ENCODE measurements at regions not wholly inside any gene's neighbourhood (a gene's known extent, or its start where the extent isn't known, plus 50 kb on each side); places are given as distances from the start of the nearest gene placed in this dataset.

DNA sequence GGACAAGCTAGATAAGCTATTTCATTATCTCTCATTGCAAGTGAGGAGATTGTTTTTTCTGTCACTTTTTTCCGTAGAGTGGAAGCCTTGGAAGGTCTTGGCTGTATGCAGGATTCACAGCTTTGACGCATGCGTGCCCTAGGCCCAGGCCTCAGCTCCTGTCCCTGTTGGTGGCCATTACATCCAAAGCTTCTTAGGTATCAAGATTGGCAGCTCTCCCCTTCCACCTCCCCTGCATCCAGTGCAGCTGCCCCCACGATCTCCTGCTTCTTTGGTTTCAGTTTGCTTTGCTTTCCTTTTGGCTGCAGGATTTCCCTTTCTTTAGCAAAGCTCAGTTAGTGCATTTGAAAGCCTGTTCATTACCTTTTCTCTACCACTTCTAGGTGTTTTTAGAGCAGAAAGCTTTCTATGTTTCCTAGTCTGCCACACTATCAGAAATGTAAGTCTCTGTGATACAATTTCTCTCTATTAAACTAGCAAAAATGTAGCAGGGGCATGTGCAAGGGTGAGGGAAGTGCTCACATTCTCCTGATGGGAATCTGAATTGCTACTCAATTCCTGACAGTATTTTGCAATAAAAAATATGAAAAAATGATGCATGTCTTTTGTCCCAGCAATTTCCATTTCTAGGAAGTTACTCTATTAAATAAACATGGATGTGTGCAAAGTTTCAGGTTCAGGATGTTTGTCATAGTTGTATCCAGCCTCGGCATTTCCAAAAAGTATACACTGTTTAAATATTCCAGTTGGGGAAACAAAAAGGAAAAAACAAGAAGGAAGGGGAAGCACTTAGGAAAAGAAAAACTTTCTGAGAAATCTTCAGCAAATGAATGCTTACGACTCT is 91.2 kb downstream of the LIPG start:
- H3K27me3 ChIP-seq (ENCODE audit: control insufficient read depth in 1 of 2, insufficient read depth in 2 of 2, low read length in 2 of 2), result no peaks in the 10 kb centered on the region
- 66 to 68% methylated on average over 6 of the region's 6 CpGs for WGBS, 2 donors
- H3K36me3 ChIP-seq (ENCODE audit: control insufficient read depth in 2 of 2, insufficient read depth in 2 of 2, low read length in 1 of 2), result no peaks in the 10 kb centered on the region
- H3K4me1 ChIP-seq (ENCODE audit: control insufficient read depth in 2 of 2, insufficient read depth in 2 of 2, low read length in 1 of 2), result peaks cover 0 to 3% of the 10 kb centered on the region in 2 donors
- H3K9me3 ChIP-seq (ENCODE audit: control insufficient read depth in 2 of 2, insufficient read depth in 1 of 2, low read depth in 1 of 2, low read length in 1 of 2), result no peaks in the 10 kb centered on the region
- no peak overlapping the region for H3K27ac ChIP-seq (ENCODE audit: low read depth in 2 of 2, low read length in 1 of 2)
- no peak overlapping the region for H3K4me3 ChIP-seq (ENCODE audit: low read depth in 1 of 2, low read length in 2 of 2)

DNA sequence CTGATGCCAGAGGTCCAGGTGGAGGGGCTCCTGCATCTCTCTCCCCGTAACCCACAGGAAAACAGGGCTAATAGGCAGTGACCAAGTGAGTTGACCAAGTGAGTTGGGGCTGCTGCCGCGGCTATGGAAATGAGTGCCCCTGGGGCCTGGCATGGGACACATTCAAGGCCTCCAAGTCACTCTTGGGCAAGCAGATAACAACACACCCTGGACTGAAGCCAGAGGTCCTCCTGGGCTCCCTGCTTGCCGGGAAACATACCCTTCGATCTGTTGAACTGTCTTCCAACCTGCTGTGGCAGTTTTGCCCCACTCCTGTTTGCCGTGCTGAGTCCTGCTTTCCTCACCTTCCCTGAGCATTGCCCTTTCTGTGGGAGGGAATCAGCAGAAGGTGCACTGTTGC is 89.2 kb downstream of the LIPG start:
- 64 to 79% methylated on average over 6 of the region's 6 CpGs for WGBS, 2 donors
- H3K27me3 ChIP-seq (ENCODE audit: control insufficient read depth in 1 of 2, insufficient read depth in 2 of 2, low read length in 2 of 2), result no peaks in the 10 kb centered on the region
- no peaks in the 10 kb centered on the region for H3K36me3 ChIP-seq (ENCODE audit: control insufficient read depth in 2 of 2, insufficient read depth in 2 of 2, low read length in 1 of 2)
- no peak overlapping the region for H3K4me3 ChIP-seq (ENCODE audit: low read depth in 1 of 2, low read length in 2 of 2)
- H3K9me3 ChIP-seq (ENCODE audit: control insufficient read depth in 2 of 2, insufficient read depth in 1 of 2, low read depth in 1 of 2, low read length in 1 of 2), result no peaks in the 10 kb centered on the region
- H3K4me1 ChIP-seq (ENCODE audit: control insufficient read depth in 2 of 2, insufficient read depth in 2 of 2, low read length in 1 of 2), result peaks cover 0 to 3% of the 10 kb centered on the region in 2 donors
- no peak overlapping the region for H3K27ac ChIP-seq (ENCODE audit: low read depth in 2 of 2, low read length in 1 of 2)

DNA sequence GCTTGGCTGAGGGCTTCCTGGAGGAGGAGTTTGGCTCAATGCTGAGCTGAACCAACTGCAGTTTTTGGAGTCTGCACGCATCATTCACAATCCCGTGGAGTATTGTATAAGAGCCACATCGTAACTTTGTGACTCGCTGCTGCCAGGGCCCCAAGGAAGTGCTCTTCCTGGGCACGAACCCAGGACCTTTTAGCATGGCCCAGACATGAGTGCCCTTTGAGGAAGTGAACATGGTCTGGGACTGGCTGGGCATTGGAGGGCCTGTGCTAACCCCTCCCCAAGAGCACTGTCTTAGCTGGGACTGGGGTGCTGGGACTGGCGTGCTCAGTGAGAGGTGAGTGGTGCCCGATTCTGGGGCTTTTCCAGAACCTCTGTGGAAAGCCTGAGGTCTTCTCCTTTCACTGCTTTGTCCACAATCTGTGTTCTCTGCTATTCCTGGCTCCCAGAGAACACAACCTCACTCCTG is 88.6 kb downstream of the LIPG start:
- Histone ChIP-seq H3K27ac (ENCODE audit: low read depth in 2 of 2, low read length in 1 of 2) (no peak overlapping the region), H3K27me3 (ENCODE audit: control insufficient read depth in 1 of 2, insufficient read depth in 2 of 2, low read length in 2 of 2) (no peaks in the 10 kb centered on the region), H3K4me1 (ENCODE audit: control insufficient read depth in 2 of 2, insufficient read depth in 2 of 2, low read length in 1 of 2) (peaks cover 0 to 3% of the 10 kb centered on the region in 2 donors), H3K9me3 (ENCODE audit: control insufficient read depth in 2 of 2, insufficient read depth in 1 of 2, low read depth in 1 of 2, low read length in 1 of 2) (no peaks in the 10 kb centered on the region), H3K4me3 (ENCODE audit: low read depth in 1 of 2, low read length in 2 of 2) (no peak overlapping the region), H3K36me3 (ENCODE audit: control insufficient read depth in 2 of 2, insufficient read depth in 2 of 2, low read length in 1 of 2) (no peaks in the 10 kb centered on the region)
- WGBS, 2 donors, result 51 to 64% methylated on average over 7 of the region's 7 CpGs

DNA sequence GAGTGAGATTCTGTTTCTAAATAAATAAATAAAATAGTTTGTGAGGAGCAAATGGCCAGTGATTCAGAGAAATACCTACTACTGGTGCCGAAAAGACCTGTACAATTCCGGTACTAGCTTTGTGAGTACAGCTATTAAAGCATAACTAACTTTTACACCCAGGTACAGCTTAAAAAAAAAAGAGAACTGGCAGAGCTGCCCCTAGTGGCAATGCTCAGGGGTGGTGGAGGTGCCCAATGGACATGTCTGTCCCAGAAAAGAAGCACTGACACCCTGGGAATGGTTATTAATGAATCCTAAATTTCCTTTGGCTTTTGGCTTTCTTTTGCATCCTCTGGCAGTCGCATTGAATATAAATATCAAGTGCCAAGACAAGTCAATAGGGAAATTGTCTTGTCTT is 87.0 kb downstream of the LIPG start:
- H3K36me3 ChIP-seq (ENCODE audit: control insufficient read depth in 2 of 2, insufficient read depth in 2 of 2, low read length in 1 of 2), result no peaks in the 10 kb centered on the region

More for the DNA sequence above, 87.0 kb downstream of the LIPG start:
- Histone ChIP-seq H3K27ac (ENCODE audit: low read depth in 2 of 2, low read length in 1 of 2) (no peak overlapping the region), H3K4me1 (ENCODE audit: control insufficient read depth in 2 of 2, insufficient read depth in 2 of 2, low read length in 1 of 2) (peaks cover 0 to 3% of the 10 kb centered on the region in 2 donors), H3K9me3 (ENCODE audit: control insufficient read depth in 2 of 2, insufficient read depth in 1 of 2, low read depth in 1 of 2, low read length in 1 of 2) (no peaks in the 10 kb centered on the region), H3K27me3 (ENCODE audit: control insufficient read depth in 1 of 2, insufficient read depth in 2 of 2, low read length in 2 of 2) (no peaks in the 10 kb centered on the region), H3K4me3 (ENCODE audit: low read depth in 1 of 2, low read length in 2 of 2) (no peak overlapping the region)
- WGBS, 2 donors, result 80 to 90% methylated on average over 3 of the region's 3 CpGs

All from esophagus (tissue), 2 donors.